H1 (cell line): ENCODE measurements at regions not wholly inside any gene's neighbourhood (a gene's known extent, or its start where the extent isn't known, plus 50 kb on each side); places are given as distances from the start of the nearest gene placed in this dataset.

ENCODE experiments used
- CTCF ChIA-PET: fragments of 300-600 bp; sonication (Branson Sonifier 250); formaldehyde crosslinking; loops from one replicate; lab custom pipeline; 2021; ENCODE audit not compliant: partially characterized antibody; lab: Charles Lee
- POLR2A ChIA-PET: fragments of 300-600 bp; sonication (Branson Sonifier 250); formaldehyde crosslinking; loops from one replicate; lab custom pipeline; 2021; ENCODE audit warnings: inconsistent platforms; ENCODE audit not compliant: partially characterized antibody; lab: Charles Lee
- DNase-seq, 2 experiments: peaks; one replicate each; pipeline versions ENCODE4 v3.0.0 to v3.0.0-alpha.2; 2010 to 2022; ENCODE audit warnings: low spot score in 2 of 2, low read depth in 1 of 2, mixed read lengths in 1 of 2
- FAIRE-seq: peaks from 2 replicates; lab custom pipeline; 2011; peaks lifted over from hg19 to GRCh38; lab: Jason Lieb, UNC
- H2AFZ ChIP-seq: 2 replicates; pipeline ENCODE4 v1.8.1; 2012; ENCODE audit warnings: low read length, inconsistent platforms
- H2AK5ac ChIP-seq: 2 replicates; pipeline ENCODE4 v1.6.1; 2013; ENCODE audit warnings: low read depth, low read length
- H2BK120ac ChIP-seq: replicated peaks from 2 replicates; pipeline ENCODE3; 2013; ENCODE audit warnings: low read depth, low read length, inconsistent platforms
- H2BK12ac ChIP-seq: 2 replicates; pipeline ENCODE4 v1.6.1; 2013; ENCODE audit warnings: low read depth, low read length
- H2BK15ac ChIP-seq: 2 replicates; pipeline ENCODE4 v1.6.1; 2013; ENCODE audit warnings: low read length
- H2BK20ac ChIP-seq: 2 replicates; pipeline ENCODE4 v1.6.1; 2013; ENCODE audit warnings: low read length
- H2BK5ac ChIP-seq: 2 replicates; pipeline ENCODE4 v1.6.1; 2013; ENCODE audit warnings: low read depth, low read length
- H3K14ac ChIP-seq: 2 replicates; pipeline ENCODE4 v1.6.1; 2013; ENCODE audit warnings: inconsistent platforms; ENCODE audit not compliant: insufficient read length
- H3K18ac ChIP-seq: 2 replicates; pipeline ENCODE4 v1.6.1; 2013; ENCODE audit warnings: low read length; ENCODE audit errors: extremely low read depth
- H3K23ac ChIP-seq: 2 replicates; pipeline ENCODE4 v1.6.1; 2013; ENCODE audit warnings: inconsistent platforms; ENCODE audit not compliant: insufficient read length
- H3K23me2 ChIP-seq: 2 replicates; pipeline ENCODE4 v1.6.1; 2013; ENCODE audit warnings: low read depth, low read length
- H3K27ac ChIP-seq: 2 replicates; pipeline ENCODE4 v1.6.1; 2011; ENCODE audit warnings: low read depth, low read length, inconsistent platforms
- H3K27me3 ChIP-seq, 4 experiments: replicated peaks in 1 of 4; 1 replicate in 1 of 4; 2 replicates in 3 of 4; pipeline versions ENCODE4 v1.6.1 to v1.8.1; 2011 to 2013; ENCODE audit warnings: low read length in 3 of 4, mild to moderate bottlenecking in 3 of 4, inconsistent platforms in 2 of 4, mixed read lengths in 2 of 4, moderate library complexity in 1 of 4; ENCODE audit not compliant: control insufficient read depth in 3 of 4, insufficient read depth in 3 of 4; ENCODE audit errors: extremely low read depth in 1 of 4
- H3K36me3 ChIP-seq, 4 experiments: 2 replicates each; pipeline versions ENCODE4 v1.6.1 to v1.8.1; 2011 to 2013; ENCODE audit warnings: mild to moderate bottlenecking in 4 of 4, low read length in 3 of 4, moderate library complexity in 2 of 4, control low read depth in 1 of 4, inconsistent platforms in 1 of 4; ENCODE audit not compliant: insufficient read depth in 4 of 4, control insufficient read depth in 2 of 4
- H3K4ac ChIP-seq: replicated peaks from 2 replicates; pipeline ENCODE3; 2013; ENCODE audit warnings: low read length, low read depth, mixed read lengths, inconsistent platforms; ENCODE audit not compliant: insufficient read length
- H3K4me1 ChIP-seq, 4 experiments: replicated peaks in 1 of 4; 1 replicate in 1 of 4; 2 replicates in 3 of 4; pipeline versions ENCODE4 v1.6.1 to v1.8.1; 2011 to 2013; ENCODE audit warnings: low read length in 3 of 4, inconsistent platforms in 2 of 4, mixed read lengths in 1 of 4; ENCODE audit not compliant: insufficient read depth in 4 of 4, control insufficient read depth in 3 of 4
- H3K4me2 ChIP-seq, 2 experiments: 2 replicates each; pipeline versions ENCODE4 v1.6.1 to v1.8.1; 2011 to 2013; ENCODE audit warnings: low read depth in 2 of 2, low read length in 2 of 2, control low read depth in 1 of 2, inconsistent platforms in 1 of 2, mild to moderate bottlenecking in 1 of 2; ENCODE audit not compliant: insufficient read depth in 1 of 2
- H3K4me3 ChIP-seq, 4 experiments: fragments of 200-600, 300-600 bp in 1 of 4; sonication (generic), shearing (Covaris generic), sonication (Bioruptor Twin) in 1 of 4; 2 replicates each; pipeline versions ENCODE4 v1.5.1 to v1.8.1; 2011 to 2016; ENCODE audit warnings: low read length in 4 of 4, low read depth in 3 of 4, control low read depth in 2 of 4, inconsistent platforms in 2 of 4, mild to moderate bottlenecking in 2 of 4, mixed read lengths in 1 of 4, moderate library complexity in 1 of 4; ENCODE audit not compliant: insufficient read depth in 2 of 4; ENCODE audit errors: extremely low read depth in 1 of 4
- H3K56ac ChIP-seq: replicated peaks from 2 replicates; pipeline ENCODE3; 2013; ENCODE audit warnings: low read depth, mild to moderate bottlenecking, mixed read lengths, low read length, inconsistent platforms; ENCODE audit not compliant: insufficient read length
- H3K79me1 ChIP-seq: 2 replicates; pipeline ENCODE4 v1.6.1; 2013; ENCODE audit warnings: low read depth, low read length, control low read depth
- H3K79me2 ChIP-seq, 2 experiments: 2 replicates each; pipeline versions ENCODE4 v1.6.1 to v1.8.1; 2012 to 2013; ENCODE audit warnings: low read length in 2 of 2, mild to moderate bottlenecking in 2 of 2, inconsistent platforms in 1 of 2; ENCODE audit not compliant: insufficient read depth in 2 of 2, control insufficient read depth in 1 of 2
- H3K9ac ChIP-seq, 4 experiments: replicated peaks in 1 of 4; 1 replicate in 1 of 4; 2 replicates in 3 of 4; pipeline versions ENCODE4 v1.6.1 to v1.8.1; 2011 to 2013; ENCODE audit warnings: low read depth in 3 of 4, low read length in 3 of 4, control low read depth in 2 of 4, mild to moderate bottlenecking in 2 of 4, moderate library complexity in 2 of 4, inconsistent platforms in 1 of 4; ENCODE audit errors: extremely low read depth in 1 of 4
- H3K9me3 ChIP-seq, 2 experiments: 2 replicates each; pipeline versions ENCODE4 v1.6.1 to v1.8.1; 2012 to 2013; ENCODE audit warnings: mild to moderate bottlenecking in 2 of 2, moderate library complexity in 2 of 2, control low read depth in 1 of 2, inconsistent platforms in 1 of 2, low read depth in 1 of 2, low read length in 1 of 2, mixed read lengths in 1 of 2; ENCODE audit not compliant: insufficient read depth in 2 of 2
- H4K20me1 ChIP-seq, 2 experiments: replicated peaks in 1 of 2; 2 replicates each; pipeline versions ENCODE3 to v1.8.1; 2011 to 2013; ENCODE audit warnings: inconsistent platforms in 2 of 2, low read length in 2 of 2, mild to moderate bottlenecking in 1 of 2; ENCODE audit not compliant: insufficient read depth in 2 of 2, control insufficient read depth in 1 of 2
- H4K5ac ChIP-seq: 2 replicates; pipeline ENCODE4 v1.6.1; 2013; ENCODE audit warnings: low read length, low read depth, mixed read lengths, inconsistent platforms; ENCODE audit not compliant: insufficient read length
- H4K8ac ChIP-seq: 2 replicates; pipeline ENCODE4 v1.8.0; 2013; ENCODE audit warnings: mild to moderate bottlenecking, moderate library complexity, low read length, inconsistent platforms; ENCODE audit not compliant: insufficient read depth; ENCODE audit errors: extremely low read depth
- H4K91ac ChIP-seq: replicated peaks from 2 replicates; pipeline ENCODE3; 2013; ENCODE audit warnings: low read length, mixed read lengths, inconsistent platforms; ENCODE audit not compliant: insufficient read length
- ATF2 ChIP-seq: IDR thresholded peaks from 2 replicates; pipeline ENCODE4 v1.6.1; 2012; ENCODE audit warnings: low read length, inconsistent platforms
- CEBPB ChIP-seq: IDR thresholded peaks from 2 replicates; pipeline ENCODE4 v1.6.1; 2012; ENCODE audit warnings: low read depth, low read length
- CREB1 ChIP-seq: IDR thresholded peaks from 2 replicates; pipeline ENCODE4 v1.6.1; 2012; ENCODE audit warnings: inconsistent platforms
- CTBP2 ChIP-seq: IDR thresholded peaks from 2 replicates; pipeline ENCODE4 v1.7.0; 2011; ENCODE audit warnings: borderline replicate concordance, mild to moderate bottlenecking, moderate library complexity, mixed read lengths, low read length; ENCODE audit not compliant: insufficient read depth, insufficient read length
- GTF2F1 ChIP-seq: IDR thresholded peaks from 2 replicates; pipeline ENCODE4 v1.6.1; 2012; ENCODE audit warnings: low read depth, low read length, improper control_type of control experiment, borderline replicate concordance
- JUND ChIP-seq: IDR thresholded peaks from 2 replicates; pipeline ENCODE4 v1.6.1; 2011; ENCODE audit warnings: mild to moderate bottlenecking, improper control_type of control experiment, low read length
- NRF1 ChIP-seq: IDR thresholded peaks from 2 replicates; pipeline ENCODE4 v1.6.1; 2011; ENCODE audit warnings: mild to moderate bottlenecking, low read depth, low read length, improper control_type of control experiment
- PHF8 ChIP-seq: fragments of 200-600 bp; sonication (generic); conservative IDR thresholded peaks from 2 replicates; pipeline ENCODE4 v1.7.1; 2012; ENCODE audit warnings: low read depth, mild to moderate bottlenecking, inconsistent platforms, low read length, moderate library complexity
- POLR2AphosphoS5 ChIP-seq: IDR thresholded peaks from 2 replicates; pipeline ENCODE4 v1.6.1; 2011; ENCODE audit warnings: low read depth, low read length
- SRF ChIP-seq: IDR thresholded peaks from 2 replicates; pipeline ENCODE4 v1.6.1; 2011; ENCODE audit warnings: mild to moderate bottlenecking, low read depth, low read length, moderate library complexity
- TAF7 ChIP-seq: optimal IDR thresholded peaks from 2 replicates; pipeline ENCODE3; 2011; ENCODE audit warnings: low read depth, mild to moderate bottlenecking, inconsistent platforms, low read length, moderate library complexity, borderline replicate concordance
- ZNF274 ChIP-seq: IDR thresholded peaks from 2 replicates; pipeline ENCODE4 v1.7.0; 2012; ENCODE audit warnings: low read length, borderline replicate concordance; ENCODE audit errors: extremely low read depth
- TF ChIP-seq, protein P1 (sequence below): IDR thresholded peaks from 2 replicates; pipeline ENCODE4 v1.6.1; 2012; ENCODE audit warnings: inconsistent platforms

GRCh38 chr3:64783200-64783599 is 95.4 kb upstream of the ADAMTS9 start:
- Histone ChIP-seq H3K4ac (no peak overlapping the region), H3K36me3 (no peaks in the 10 kb centered on the region), H3K4me2 (no peak overlapping the region), H2BK15ac (no peak overlapping the region), H3K9ac (no peak overlapping the region), H3K56ac (no peak overlapping the region), H3K79me1 (no peaks in the 10 kb centered on the region), H2AFZ (no peak overlapping the region), H2BK20ac (no peak overlapping the region), H2AK5ac (no peak overlapping the region), H3K4me3 (no peak overlapping the region), H3K27me3 (no peaks in the 10 kb centered on the region), H2BK12ac (no peak overlapping the region), H4K20me1 (no peaks in the 10 kb centered on the region), H3K27ac (no peak overlapping the region), H4K5ac (no peak overlapping the region), H2BK5ac (no peak overlapping the region), H3K9me3 (no peaks in the 10 kb centered on the region), H3K23me2 (no peaks in the 10 kb centered on the region), H4K8ac (no peak overlapping the region), H3K18ac (no peak overlapping the region), H3K79me2 (no peaks in the 10 kb centered on the region), H4K91ac (no peak overlapping the region), H3K14ac (no peak overlapping the region), H3K23ac (no peak overlapping the region), H3K4me1 (no peaks in the 10 kb centered on the region), H2BK120ac (no peak overlapping the region)
- FAIRE-seq, result no peak
- no peak for TF ChIP-seq CEBPB
- no peak for TF ChIP-seq POLR2AphosphoS5
- TF ChIP-seq CREB1, result no peak
- TF ChIP-seq ZNF274, result no peak
- TF ChIP-seq, protein P1, sequence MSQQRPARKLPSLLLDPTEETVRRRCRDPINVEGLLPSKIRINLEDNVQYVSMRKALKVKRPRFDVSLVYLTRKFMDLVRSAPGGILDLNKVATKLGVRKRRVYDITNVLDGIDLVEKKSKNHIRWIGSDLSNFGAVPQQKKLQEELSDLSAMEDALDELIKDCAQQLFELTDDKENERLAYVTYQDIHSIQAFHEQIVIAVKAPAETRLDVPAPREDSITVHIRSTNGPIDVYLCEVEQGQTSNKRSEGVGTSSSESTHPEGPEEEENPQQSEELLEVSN, result no peak
- TF ChIP-seq PHF8, result no peak
- TF ChIP-seq CTBP2, result no peak
- TF ChIP-seq GTF2F1, result no peak
- TF ChIP-seq ATF2, result no peak
- TF ChIP-seq NRF1, result no peak
- no peak for TF ChIP-seq SRF
- no peak for TF ChIP-seq TAF7
- no peak for TF ChIP-seq JUND
- DNase-seq, result no peak
- POLR2A ChIA-PET, result interaction anchor here (0.8 kb wide), 1 partner anchor 55 kb away, joined by 3 read pairs; no protein-coding TSS in a partner anchor
- CTCF ChIA-PET, result interaction anchor here (0.7 to 1.8 kb wide), 2 partner anchors 135 to 250 kb away, joined by 3 to 8 read pairs; no protein-coding TSS in a partner anchor
